ENCODE measurements at regions not wholly inside any gene's neighbourhood (a gene's known extent, or its start where the extent isn't known, plus 50 kb on each side); places are given as distances from the start of the nearest gene placed in this dataset.

DNA sequence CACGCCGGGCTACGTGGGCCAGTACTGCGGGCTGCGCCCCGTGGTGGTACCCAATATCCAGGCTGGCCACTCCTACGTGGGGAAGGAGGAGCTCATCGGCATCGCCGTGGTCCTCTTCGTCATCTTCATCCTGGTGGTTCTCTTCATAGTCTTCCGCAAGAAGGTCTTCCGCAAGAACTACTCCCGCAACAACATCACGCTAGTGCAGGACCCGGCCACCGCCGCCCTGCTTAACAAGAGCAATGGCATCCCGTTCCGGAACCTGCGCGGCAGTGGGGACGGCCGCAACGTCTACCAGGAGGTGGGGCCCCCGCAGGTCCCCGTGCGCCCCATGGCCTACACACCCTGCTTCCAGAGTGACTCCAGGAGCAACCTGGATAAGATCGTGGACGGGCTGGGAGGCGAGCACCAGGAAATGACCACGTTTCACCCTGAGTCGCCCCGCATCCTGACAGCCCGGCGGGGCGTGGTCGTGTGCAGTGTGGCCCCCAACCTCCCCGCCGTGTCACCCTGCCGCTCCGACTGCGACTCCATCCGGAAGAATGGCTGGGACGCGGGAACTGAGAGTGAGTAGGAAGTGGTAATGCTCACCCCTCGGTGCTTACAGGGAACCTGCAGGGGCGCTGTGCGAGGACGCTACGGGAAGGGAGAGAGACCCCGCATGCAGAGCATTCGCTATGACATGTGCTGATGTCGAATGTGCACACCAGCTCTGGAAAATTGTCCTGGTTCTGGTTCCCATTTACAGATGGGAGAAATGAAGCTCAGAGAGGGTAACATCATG, 86.4 kb upstream of the MTNR1B start:
- TF ChIP-seq CTCF (IDR thresholded peaks at IDR 0.05; ENCODE audit: insufficient read depth, low read length, poor library complexity, severe bottlenecking) (no peak), EZH2phosphoT487 (conservative IDR thresholded peaks at IDR 0.05; ENCODE audit: low read length) (no peak)

Data from SU-DHL-6 (cell line).